Activated T-cell treated with anti-CD3 and anti-CD28 coated beads, Interleukin-2, amount 50 U/mL, for 4 hours (primary cell): ENCODE measurements at regions not wholly inside any gene's neighbourhood (a gene's known extent, or its start where the extent isn't known, plus 50 kb on each side); places are given as distances from the start of the nearest gene placed in this dataset.

Experiments used
- ATAC-seq, 2 donors: fragments of 200-7000 bp; cut with Tn5 transposase; one replicate each; pipeline ENCODE4 v1.10.0; 2021
- DNase-seq: peaks from one replicate; pipeline ENCODE4 v3.0.0-alpha.2; 2020
- H3K27me3 Mint-ChIP-seq: one replicate; pipeline ENCODE4 v1.8.0; 2021; ENCODE audit warnings: low read depth, mixed read lengths
- H3K36me3 Mint-ChIP-seq: one replicate; pipeline ENCODE4 v1.8.0; 2022; ENCODE audit warnings: mixed read lengths; ENCODE audit not compliant: insufficient read depth
- H3K4me1 Mint-ChIP-seq: one replicate; pipeline ENCODE4 v1.8.0; 2021; ENCODE audit warnings: low read depth, mixed read lengths
- H3K4me3 Mint-ChIP-seq: one replicate; pipeline ENCODE4 v1.8.0; 2021; ENCODE audit warnings: mild to moderate bottlenecking, moderate library complexity, mixed read lengths
- H3K9me3 Mint-ChIP-seq: one replicate; pipeline ENCODE4 v1.8.0; 2021; ENCODE audit warnings: mixed read lengths

- no peaks in the 10 kb centered on the region for H3K27me3 Mint-ChIP-seq
- DNase-seq = no peak
These were observed 922.0 kb upstream of the SORCS1 start for GRCh38 chr10:108086502-108086901.

GRCh38 chr10:108082596-108082995, 918.1 kb upstream of the SORCS1 start:
- H3K36me3 Mint-ChIP-seq = no peaks in the 10 kb centered on the region
- no peak for DNase-seq
- no peak overlapping the region for H3K4me3 Mint-ChIP-seq
- no peaks in the 10 kb centered on the region for H3K27me3 Mint-ChIP-seq
- no peaks in the 10 kb centered on the region for H3K4me1 Mint-ChIP-seq
- no peak for ATAC-seq
- no peaks in the 10 kb centered on the region for H3K9me3 Mint-ChIP-seq

More at GRCh38 chr10:108086502-108086901, 922.0 kb upstream of the SORCS1 start:
- peaks cover 4% of the 10 kb centered on the region for H3K9me3 Mint-ChIP-seq
- ATAC-seq = no peak
- H3K4me1 Mint-ChIP-seq = no peaks in the 10 kb centered on the region
- H3K4me3 Mint-ChIP-seq = no peak overlapping the region
- no peaks in the 10 kb centered on the region for H3K36me3 Mint-ChIP-seq

GRCh38 chr10:108078263-108078662, 913.8 kb upstream of the SORCS1 start:
- ATAC-seq (no peak), DNase-seq (no peak)
- no peak overlapping the region for H3K4me3 Mint-ChIP-seq
- H3K36me3 Mint-ChIP-seq = no peaks in the 10 kb centered on the region
- no peaks in the 10 kb centered on the region for H3K4me1 Mint-ChIP-seq
- no peaks in the 10 kb centered on the region for H3K9me3 Mint-ChIP-seq
- no peaks in the 10 kb centered on the region for H3K27me3 Mint-ChIP-seq

GRCh38 chr10:108072466-108072865, 908.0 kb upstream of the SORCS1 start:
- Mint-ChIP-seq H3K4me3 (no peak overlapping the region), H3K27me3 (no peaks in the 10 kb centered on the region), H3K9me3 (peaks cover 3% of the 10 kb centered on the region), H3K36me3 (no peaks in the 10 kb centered on the region), H3K4me1 (no peaks in the 10 kb centered on the region)
- no peak for DNase-seq
- ATAC-seq = no peak

GRCh38 chr10:108070789-108071188, 906.3 kb upstream of the SORCS1 start:
- Mint-ChIP-seq H3K27me3 (no peaks in the 10 kb centered on the region), H3K4me3 (no peak overlapping the region), H3K4me1 (no peaks in the 10 kb centered on the region), H3K9me3 (peaks cover 3% of the 10 kb centered on the region), H3K36me3 (no peaks in the 10 kb centered on the region)
- DNase-seq (no peak), ATAC-seq (no peak)

GRCh38 chr10:108069096-108069495, 904.6 kb upstream of the SORCS1 start:
- Mint-ChIP-seq H3K36me3 (no peaks in the 10 kb centered on the region), H3K4me3 (no peak overlapping the region), H3K4me1 (no peaks in the 10 kb centered on the region), H3K27me3 (no peaks in the 10 kb centered on the region), H3K9me3 (peaks cover 10% of the 10 kb centered on the region)
- ATAC-seq (no peak), DNase-seq (no peak)

- Mint-ChIP-seq H3K36me3 (no peaks in the 10 kb centered on the region), H3K4me3 (no peak overlapping the region), H3K9me3 (peaks cover 16% of the 10 kb centered on the region), H3K4me1 (no peaks in the 10 kb centered on the region), H3K27me3 (no peaks in the 10 kb centered on the region)
- no peak for DNase-seq
- no peak for ATAC-seq
These were observed 900.3 kb upstream of the SORCS1 start for GRCh38 chr10:108064746-108065260.

- no peak for DNase-seq
- Mint-ChIP-seq H3K4me3 (no peak overlapping the region), H3K36me3 (no peaks in the 10 kb centered on the region), H3K9me3 (peaks cover 23% of the 10 kb centered on the region), H3K4me1 (no peaks in the 10 kb centered on the region), H3K27me3 (no peaks in the 10 kb centered on the region)
- ATAC-seq = no peak
These were observed 895.7 kb upstream of the SORCS1 start for GRCh38 chr10:108060246-108060645.

- ATAC-seq (no peak), DNase-seq (no peak)
- no peaks in the 10 kb centered on the region for H3K4me1 Mint-ChIP-seq
- no peaks in the 10 kb centered on the region for H3K27me3 Mint-ChIP-seq
- H3K4me3 Mint-ChIP-seq = no peak overlapping the region
- H3K36me3 Mint-ChIP-seq = no peaks in the 10 kb centered on the region
- peaks cover 19% of the 10 kb centered on the region for H3K9me3 Mint-ChIP-seq
These were observed 891.0 kb upstream of the SORCS1 start for GRCh38 chr10:108055506-108055905.

GRCh38 chr10:108052981-108053380, 888.5 kb upstream of the SORCS1 start:
- Mint-ChIP-seq H3K36me3 (no peaks in the 10 kb centered on the region), H3K27me3 (no peaks in the 10 kb centered on the region)

GRCh38 chr10:108051218-108051617, 886.7 kb upstream of the SORCS1 start:
- H3K4me1 Mint-ChIP-seq = no peaks in the 10 kb centered on the region
- H3K4me3 Mint-ChIP-seq = no peak overlapping the region
- ATAC-seq = no peak
- peaks cover 14% of the 10 kb centered on the region for H3K9me3 Mint-ChIP-seq
- H3K36me3 Mint-ChIP-seq = no peaks in the 10 kb centered on the region
- no peak for DNase-seq
- no peaks in the 10 kb centered on the region for H3K27me3 Mint-ChIP-seq

More at GRCh38 chr10:108052981-108053380, 888.5 kb upstream of the SORCS1 start:
- Mint-ChIP-seq H3K4me1 (no peaks in the 10 kb centered on the region), H3K4me3 (no peak overlapping the region), H3K9me3 (peaks cover 17% of the 10 kb centered on the region)
- DNase-seq (no peak), ATAC-seq (no peak)

GRCh38 chr10:108050626-108051025, 886.1 kb upstream of the SORCS1 start:
- ATAC-seq (no peak), DNase-seq (no peak)
- Mint-ChIP-seq H3K4me3 (no peak overlapping the region), H3K36me3 (no peaks in the 10 kb centered on the region), H3K27me3 (no peaks in the 10 kb centered on the region), H3K4me1 (no peaks in the 10 kb centered on the region), H3K9me3 (peaks cover 10% of the 10 kb centered on the region)

- no peak overlapping the region for H3K4me3 Mint-ChIP-seq
- no peaks in the 10 kb centered on the region for H3K27me3 Mint-ChIP-seq
- ATAC-seq (no peak), DNase-seq (no peak)
- no peaks in the 10 kb centered on the region for H3K4me1 Mint-ChIP-seq
- H3K36me3 Mint-ChIP-seq = no peaks in the 10 kb centered on the region
- peaks cover 10% of the 10 kb centered on the region for H3K9me3 Mint-ChIP-seq
These were observed 885.2 kb upstream of the SORCS1 start for GRCh38 chr10:108049668-108050067.

GRCh38 chr10:108048898-108049297, 884.4 kb upstream of the SORCS1 start:
- no peak overlapping the region for H3K4me3 Mint-ChIP-seq

GRCh38 chr10:108039821-108040584, 875.5 kb upstream of the SORCS1 start:
- H3K27me3 Mint-ChIP-seq = no peaks in the 10 kb centered on the region
- ATAC-seq (no peak), DNase-seq (no peak)
- no peaks in the 10 kb centered on the region for H3K36me3 Mint-ChIP-seq
- no peak overlapping the region for H3K4me3 Mint-ChIP-seq
- peaks cover 16% of the 10 kb centered on the region for H3K9me3 Mint-ChIP-seq
- no peaks in the 10 kb centered on the region for H3K4me1 Mint-ChIP-seq

More at GRCh38 chr10:108048898-108049297, 884.4 kb upstream of the SORCS1 start:
- H3K4me1 Mint-ChIP-seq = no peaks in the 10 kb centered on the region
- H3K27me3 Mint-ChIP-seq = no peaks in the 10 kb centered on the region
- peaks cover 10% of the 10 kb centered on the region for H3K9me3 Mint-ChIP-seq
- H3K36me3 Mint-ChIP-seq = no peaks in the 10 kb centered on the region
- DNase-seq (no peak), ATAC-seq (no peak)
